NCI-H1436 treated with DMSO at 0.1 percent for 48 hours (cell line): ENCODE measurements at regions not wholly inside any gene's neighbourhood (a gene's known extent, or its start where the extent isn't known, plus 50 kb on each side); places are given as distances from the start of the nearest gene placed in this dataset.
"Not testable (repeated sequence)": the region's sequence is repeated elsewhere in the genome, so short reads cannot be mapped to it uniquely, and the experiment has no call there.

Source experiments
- DNase-seq: peaks from one replicate; lab custom pipeline; 2025; lab: John Stamatoyannopoulos, UW

- DNase-seq, result no peak
Measured at GRCh38 chr21:28174701-28175100, 818.0 kb downstream of the LTN1 start.

GRCh38 chr21:28174006-28174405, 818.7 kb downstream of the LTN1 start:
- no peak for DNase-seq

- DNase-seq, result no peak
Measured at GRCh38 chr21:28172376-28172775, 820.3 kb downstream of the LTN1 start.

- DNase-seq, result no peak
Measured at GRCh38 chr21:28167366-28167765, 825.3 kb downstream of the LTN1 start.

- not testable (repeated sequence) for DNase-seq
Measured at GRCh38 chr21:28164519-28164918, 828.2 kb downstream of the LTN1 start.

- not testable (repeated sequence) for DNase-seq
Measured at GRCh38 chr21:28162052-28162451, 830.6 kb downstream of the LTN1 start.

GRCh38 chr21:28160378-28160777, 832.3 kb downstream of the LTN1 start:
- no peak for DNase-seq

- DNase-seq, result no peak
Measured at GRCh38 chr21:28159396-28159795, 833.3 kb downstream of the LTN1 start.

- DNase-seq, result no peak
Measured at GRCh38 chr21:28156590-28156989, 836.1 kb downstream of the LTN1 start.

- no peak for DNase-seq
Measured at GRCh38 chr21:28154121-28154520, 838.6 kb downstream of the LTN1 start.

- DNase-seq, result no peak
Measured at GRCh38 chr21:28152732-28153131, 839.9 kb downstream of the LTN1 start.

GRCh38 chr21:28151758-28152157, 840.9 kb downstream of the LTN1 start:
- no peak for DNase-seq

- DNase-seq, result no peak
Measured at GRCh38 chr21:28150778-28151177, 841.9 kb downstream of the LTN1 start.

- no peak for DNase-seq
Measured at GRCh38 chr21:28148400-28149064, 844.1 kb downstream of the LTN1 start.

GRCh38 chr21:28144653-28145052, 848.0 kb downstream of the LTN1 start:
- DNase-seq, result no peak

- no peak for DNase-seq
Measured at GRCh38 chr21:28144089-28144488, 848.6 kb downstream of the LTN1 start.

- DNase-seq, result no peak
Measured at GRCh38 chr21:28142697-28143096, 850.0 kb downstream of the LTN1 start.

GRCh38 chr21:28138272-28138671, 854.4 kb downstream of the LTN1 start:
- DNase-seq, result no peak

- DNase-seq, result no peak
Measured at GRCh38 chr21:28136656-28137255, 855.9 kb downstream of the LTN1 start.

GRCh38 chr21:28135646-28136045, 857.0 kb downstream of the LTN1 start:
- no peak for DNase-seq

- DNase-seq, result no peak
Measured at GRCh38 chr21:28133116-28133515, 859.6 kb downstream of the LTN1 start.

GRCh38 chr21:28132713-28133112, 860.0 kb downstream of the LTN1 start:
- no peak for DNase-seq

- no peak for DNase-seq
Measured at GRCh38 chr21:28127175-28127785, 865.4 kb downstream of the LTN1 start.
